HuH-7.5 (cell line): ENCODE measurements at regions not wholly inside any gene's neighbourhood (a gene's known extent, or its start where the extent isn't known, plus 50 kb on each side); places are given as distances from the start of the nearest gene placed in this dataset.
"Not testable (repeated sequence)": the region's sequence is repeated elsewhere in the genome, so short reads cannot be mapped to it uniquely, and the experiment has no call there.

Experiments
- DNase-seq: peaks from one replicate; pipeline ENCODE4 v3.0.0; 2011; ENCODE audit warnings: low spot score

- no peak for DNase-seq
These were observed 129.1 kb downstream of the TNFRSF21 start for GRCh38 chr6:47180633-47181032.

GRCh38 chr6:47179286-47179685, 130.4 kb downstream of the TNFRSF21 start:
- no peak for DNase-seq

GRCh38 chr6:47175656-47176055, 133.5 kb upstream of the ADGRF1 start:
- DNase-seq, result no peak

GRCh38 chr6:47174502-47175023, 132.4 kb upstream of the ADGRF1 start:
- DNase-seq, result no peak

- DNase-seq, result not testable (repeated sequence)
These were observed 131.9 kb upstream of the ADGRF1 start for GRCh38 chr6:47174063-47174462.

- DNase-seq, result not testable (repeated sequence)
These were observed 131.0 kb upstream of the ADGRF1 start for GRCh38 chr6:47173145-47173544.

GRCh38 chr6:47170617-47170947, 128.4 kb upstream of the ADGRF1 start:
- no peak for DNase-seq

GRCh38 chr6:47169785-47170616, 127.9 kb upstream of the ADGRF1 start:
- no peak for DNase-seq

GRCh38 chr6:47168180-47168579, 126.0 kb upstream of the ADGRF1 start:
- DNase-seq, result no peak

- DNase-seq, result no peak
These were observed 123.8 kb upstream of the ADGRF1 start for GRCh38 chr6:47165918-47166317.

GRCh38 chr6:47164877-47165276, 122.7 kb upstream of the ADGRF1 start:
- no peak for DNase-seq

- no peak for DNase-seq
These were observed 121.4 kb upstream of the ADGRF1 start for GRCh38 chr6:47163536-47163935.

- no peak for DNase-seq
These were observed 120.7 kb upstream of the ADGRF1 start for GRCh38 chr6:47162793-47163192.

GRCh38 chr6:47162231-47162630, 120.1 kb upstream of the ADGRF1 start:
- DNase-seq, result no peak

- DNase-seq, result no peak
These were observed 119.1 kb upstream of the ADGRF1 start for GRCh38 chr6:47161176-47161687.

GRCh38 chr6:47160702-47161101, 118.6 kb upstream of the ADGRF1 start:
- no peak for DNase-seq

GRCh38 chr6:47159763-47160162, 117.6 kb upstream of the ADGRF1 start:
- no peak for DNase-seq

GRCh38 chr6:47157653-47158219, 115.6 kb upstream of the ADGRF1 start:
- DNase-seq, result no peak

GRCh38 chr6:47157063-47157462, 114.9 kb upstream of the ADGRF1 start:
- DNase-seq, result no peak

GRCh38 chr6:47156196-47156595, 114.1 kb upstream of the ADGRF1 start:
- DNase-seq, result no peak

GRCh38 chr6:47153404-47153755, 111.2 kb upstream of the ADGRF1 start:
- DNase-seq, result no peak

GRCh38 chr6:47152666-47153403, 110.7 kb upstream of the ADGRF1 start:
- DNase-seq, result peak; percentile 20
